K562 (cell line): ENCODE measurements at regions not wholly inside any gene's neighbourhood (a gene's known extent, or its start where the extent isn't known, plus 50 kb on each side); places are given as distances from the start of the nearest gene placed in this dataset.

Experiments
- ASH1L ChIP-seq: fragments of 450-650 bp; IDR thresholded peaks from 2 replicates; pipeline ENCODE4 v1.6.1; 2018; ENCODE audit warnings: borderline replicate concordance, mild to moderate bottlenecking, low read depth; ENCODE audit not compliant: partially characterized antibody
- CBFA2T2 ChIP-seq: fragments of 450-650 bp; conservative IDR thresholded peaks from 2 replicates; pipeline ENCODE4 v1.6.1; 2017; ENCODE audit warnings: mild to moderate bottlenecking
- CREM ChIP-seq: IDR thresholded peaks from 2 replicates; pipeline ENCODE4 v1.6.1; 2014; ENCODE audit warnings: antibody characterized with exemption, low read depth
- ESRRB ChIP-seq: fragments of 250-450 bp; sonication (Bioruptor Pico); IDR thresholded peaks from 2 replicates; pipeline ENCODE4 v1.5.0; 2020; ENCODE audit warnings: mild to moderate bottlenecking, moderate library complexity, borderline replicate concordance
- GABPB2 ChIP-seq: fragments of 250-450 bp; sonication (Bioruptor Pico); conservative IDR thresholded peaks from 2 replicates; pipeline ENCODE4 v1.5.1; 2021; ENCODE audit warnings: mild to moderate bottlenecking
- KAT8 ChIP-seq: fragments of 450-650 bp; IDR thresholded peaks from 2 replicates; pipeline ENCODE4 v1.6.1; 2016; ENCODE audit warnings: low read depth, mild to moderate bottlenecking
- MEIS2 ChIP-seq: fragments of 450-650 bp; IDR thresholded peaks from 2 replicates; pipeline ENCODE4 v1.6.1; 2014; ENCODE audit warnings: mild to moderate bottlenecking; ENCODE audit not compliant: partially characterized antibody
- MLX ChIP-seq, 2 experiments: fragments of 450-650 bp in 1 of 2; sonication (generic) in 1 of 2; formaldehyde crosslinking; conservative IDR thresholded peaks; 2 replicates each; pipeline versions ENCODE4 v1.4.0 to v1.8.1; 2020 to 2022; ENCODE audit warnings: mild to moderate bottlenecking in 1 of 2, missing genetic modification reagents in 1 of 2
- NUFIP1 ChIP-seq: fragments of 450-650 bp; IDR thresholded peaks from 2 replicates; pipeline ENCODE4 v1.6.1; 2018; ENCODE audit not compliant: partially characterized antibody
- RFX7 ChIP-seq: fragments of 250-450 bp; sonication (Bioruptor Pico); IDR thresholded peaks from 2 replicates; pipeline ENCODE4 v1.5.1; 2021; ENCODE audit warnings: mild to moderate bottlenecking
- SOX6 ChIP-seq: fragments of 450-650 bp; IDR thresholded peaks from 2 replicates; pipeline ENCODE4 v1.6.1; 2014; ENCODE audit warnings: mild to moderate bottlenecking
- SUPT5H ChIP-seq: fragments of 450-650 bp; IDR thresholded peaks from 2 replicates; pipeline ENCODE4 v1.6.1; 2016
- TAF9B ChIP-seq: fragments of 450-650 bp; IDR thresholded peaks from 2 replicates; pipeline ENCODE4 v1.6.1; 2018; ENCODE audit warnings: mild to moderate bottlenecking; ENCODE audit not compliant: partially characterized antibody
- ZEB2 ChIP-seq: fragments of 450-650 bp; IDR thresholded peaks from 2 replicates; pipeline ENCODE4 v1.6.1; 2016
- ZNF24 ChIP-seq: fragments of 450-650 bp; IDR thresholded peaks from 2 replicates; pipeline ENCODE4 v1.6.1; 2016
- ZNF3 ChIP-seq: fragments of 250-450 bp; sonication (Bioruptor Pico); IDR thresholded peaks from 2 replicates; pipeline ENCODE4 v1.5.0; 2021; ENCODE audit warnings: mild to moderate bottlenecking, moderate library complexity
- ZNF586 ChIP-seq: fragments of 450-650 bp; formaldehyde crosslinking; conservative IDR thresholded peaks from 2 replicates; pipeline ENCODE4 v1.4.0; 2020; ENCODE audit warnings: mild to moderate bottlenecking, moderate library complexity
- ZNF695 ChIP-seq: fragments of 450-650 bp; formaldehyde crosslinking; IDR thresholded peaks from 2 replicates; pipeline ENCODE4 v1.4.0; 2020; ENCODE audit warnings: mild to moderate bottlenecking, moderate library complexity
- ZNF717 ChIP-seq: fragments of 250-450 bp; sonication (Bioruptor Pico); IDR thresholded peaks from 2 replicates; pipeline ENCODE4 v1.5.0; 2021
- TF ChIP-seq, protein P1 (sequence below), 2 experiments: fragments of 450-650 bp; IDR thresholded peaks; 2 replicates each; pipeline ENCODE4 v1.6.1; 2016; ENCODE audit warnings: mild to moderate bottlenecking in 2 of 2, borderline replicate concordance in 1 of 2, low read depth in 1 of 2, moderate library complexity in 1 of 2

GRCh38 chr13:50613356-50613831, 230.1 kb downstream of the DLEU7 start (continued):
- TF ChIP-seq, protein P1, sequence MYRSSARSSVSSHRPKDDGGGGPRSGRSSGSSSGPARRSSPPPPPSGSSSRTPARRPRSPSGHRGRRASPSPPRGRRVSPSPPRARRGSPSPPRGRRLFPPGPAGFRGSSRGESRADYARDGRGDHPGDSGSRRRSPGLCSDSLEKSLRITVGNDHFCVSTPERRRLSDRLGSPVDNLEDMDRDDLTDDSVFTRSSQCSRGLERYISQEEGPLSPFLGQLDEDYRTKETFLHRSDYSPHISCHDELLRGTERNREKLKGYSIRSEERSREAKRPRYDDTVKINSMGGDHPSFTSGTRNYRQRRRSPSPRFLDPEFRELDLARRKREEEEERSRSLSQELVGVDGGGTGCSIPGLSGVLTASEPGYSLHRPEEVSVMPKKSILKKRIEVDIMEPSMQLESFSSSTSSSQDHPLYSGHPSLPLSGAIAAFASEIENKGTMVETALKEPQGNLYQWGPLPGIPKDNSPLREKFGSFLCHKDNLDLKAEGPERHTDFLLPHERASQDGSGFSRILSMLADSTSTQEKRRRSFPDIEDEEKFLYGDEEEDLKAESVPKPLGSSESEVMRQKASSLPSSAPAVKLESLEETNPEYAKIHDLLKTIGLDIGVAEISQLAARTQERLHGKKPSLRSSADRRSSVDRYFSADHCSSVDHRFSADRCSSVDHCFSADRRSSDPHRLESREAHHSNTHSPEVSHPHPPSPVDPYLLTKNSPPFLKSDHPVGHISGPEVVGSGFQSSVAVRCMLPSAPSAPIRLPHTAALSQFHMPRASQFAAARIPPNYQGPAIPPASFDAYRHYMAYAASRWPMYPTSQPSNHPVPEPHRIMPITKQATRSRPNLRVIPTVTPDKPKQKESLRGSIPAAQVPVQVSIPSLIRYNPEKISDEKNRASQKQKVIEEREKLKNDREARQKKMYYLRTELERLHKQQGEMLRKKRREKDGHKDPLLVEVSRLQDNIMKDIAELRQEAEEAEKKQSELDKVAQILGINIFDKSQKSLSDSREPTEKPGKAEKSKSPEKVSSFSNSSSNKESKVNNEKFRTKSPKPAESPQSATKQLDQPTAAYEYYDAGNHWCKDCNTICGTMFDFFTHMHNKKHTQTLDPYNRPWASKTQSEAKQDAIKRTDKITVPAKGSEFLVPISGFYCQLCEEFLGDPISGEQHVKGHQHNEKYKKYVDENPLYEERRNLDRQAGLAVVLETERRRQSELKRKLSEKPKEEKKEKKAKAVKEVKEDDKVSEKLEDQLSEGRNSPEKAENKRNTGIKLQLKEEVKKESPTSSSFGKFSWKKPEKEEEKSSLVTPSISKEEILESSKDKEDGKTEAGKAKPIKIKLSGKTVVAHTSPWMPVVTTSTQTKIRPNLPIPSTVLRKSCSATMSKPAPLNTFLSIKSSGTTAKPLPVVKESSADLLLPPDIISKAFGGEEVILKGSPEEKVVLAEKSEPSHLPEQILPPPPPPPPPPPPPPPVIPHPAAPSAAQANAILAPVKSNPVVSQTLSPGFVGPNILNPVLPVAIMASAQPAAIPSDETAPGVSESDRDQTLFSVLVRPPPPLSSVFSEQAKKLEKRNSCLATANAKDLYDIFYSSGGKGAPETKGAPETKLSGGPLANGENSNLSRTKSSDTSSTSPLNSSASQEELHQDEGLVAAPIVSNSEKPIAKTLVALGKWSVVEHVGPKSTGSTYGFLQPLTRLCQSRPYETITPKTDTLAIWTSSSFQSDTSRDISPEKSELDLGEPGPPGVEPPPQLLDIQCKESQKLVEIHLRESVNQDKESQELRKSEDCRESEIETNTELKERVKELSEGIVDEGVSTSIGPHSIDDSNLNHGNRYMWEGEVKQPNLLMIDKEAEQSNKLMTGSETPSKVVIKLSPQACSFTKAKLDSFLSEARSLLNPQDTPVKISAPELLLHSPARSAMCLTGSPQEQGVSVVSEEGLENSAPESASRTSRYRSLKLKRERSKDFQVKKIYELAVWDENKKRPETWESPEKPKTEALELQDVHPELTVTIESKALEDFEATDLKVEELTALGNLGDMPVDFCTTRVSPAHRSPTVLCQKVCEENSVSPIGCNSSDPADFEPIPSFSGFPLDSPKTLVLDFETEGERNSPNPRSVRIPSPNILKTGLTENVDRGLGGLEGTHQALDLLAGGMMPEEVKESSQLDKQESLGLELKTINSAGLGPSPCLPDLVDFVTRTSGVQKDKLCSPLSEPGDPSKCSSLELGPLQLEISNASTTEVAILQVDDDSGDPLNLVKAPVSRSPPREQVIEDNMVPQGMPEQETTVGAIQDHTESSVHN (IDR thresholded peaks at IDR 0.05; ENCODE audit: borderline replicate concordance in 1 of 2, low read depth in 1 of 2), result peak in 1 of 2 experiments; percentile 44; a peak in 1 of 4 replicates
- TF ChIP-seq MEIS2, result peak; percentile 85
- peak; percentile 92 for TF ChIP-seq CBFA2T2
- peak; percentile 91 for TF ChIP-seq SOX6
- TF ChIP-seq SUPT5H, result no peak
- TF ChIP-seq ZNF24, result 0 out of 2 replicates have a peak, but pooled peaks have one; percentile 42
- TF ChIP-seq NUFIP1, result no peak
- TF ChIP-seq GABPB2 (CRISPR knock-in tag), result no peak
- TF ChIP-seq MLX (CRISPR knock-in tag; conservative IDR thresholded peaks at IDR 0.05), result no peak
- no peak for TF ChIP-seq ZNF717 (CRISPR knock-in tag)
- TF ChIP-seq TAF9B, result no peak
- peak; percentile 88 for TF ChIP-seq CREM
- TF ChIP-seq ZNF586 (CRISPR knock-in tag), result no peak
- no peak for TF ChIP-seq KAT8
- no peak for TF ChIP-seq ESRRB (CRISPR knock-in tag)
- peak; percentile 50; the same call in 1 of the 2 replicates for TF ChIP-seq ZEB2
- no peak for TF ChIP-seq RFX7
- no peak for TF ChIP-seq ZNF3 (CRISPR knock-in tag)
- no peak for TF ChIP-seq ZNF695 (CRISPR knock-in tag)
- no peak for TF ChIP-seq ASH1L
